GF-D8 (cell line): ENCODE measurements at regions not wholly inside any gene's neighbourhood (a gene's known extent, or its start where the extent isn't known, plus 50 kb on each side); places are given as distances from the start of the nearest gene placed in this dataset.

Experiments used
- DNase-seq: peaks from one replicate; lab custom pipeline; 2025; lab: John Stamatoyannopoulos, UW

- no peak for DNase-seq
Observed at GRCh38 chr2:203789618-203790017, 78.0 kb upstream of the CTLA4 start.

GRCh38 chr2:203790134-203790852, 77.3 kb upstream of the CTLA4 start:
- no peak for DNase-seq

DNA sequence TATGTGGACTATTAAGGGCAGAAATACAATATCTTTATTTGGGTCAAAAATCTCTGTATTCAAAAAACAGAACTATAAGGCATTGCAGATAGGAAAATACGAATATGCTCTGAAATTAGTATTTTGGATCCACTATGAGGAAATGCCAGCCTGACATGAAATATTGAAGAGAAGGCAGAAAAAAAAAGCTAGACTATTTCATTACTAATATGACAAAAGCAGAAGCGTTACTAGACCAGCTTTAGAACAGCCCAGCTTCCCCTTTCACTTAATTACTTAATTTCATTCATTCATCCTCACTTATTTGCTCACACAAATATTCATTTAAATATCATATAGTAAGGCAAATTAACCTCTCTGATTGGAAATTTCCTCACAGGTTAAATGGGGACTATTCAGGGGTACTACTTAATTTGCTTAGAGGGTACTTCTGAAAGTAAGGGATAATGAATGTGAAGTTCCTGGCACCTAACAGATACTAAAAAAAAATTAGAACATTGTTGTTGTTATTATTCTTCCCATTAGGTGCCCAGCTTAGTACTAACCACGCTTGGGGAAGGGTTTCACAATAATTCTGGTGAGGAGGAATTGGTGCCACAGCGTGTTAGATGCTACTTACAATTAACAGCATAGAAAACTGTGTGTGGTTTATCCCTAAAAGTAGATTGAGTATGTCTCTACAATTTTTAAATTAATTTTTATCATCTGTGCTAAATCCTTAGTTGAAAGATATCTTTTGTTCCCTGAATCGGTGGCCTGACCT, 71.1 kb upstream of the CTLA4 start:
- DNase-seq: no peak

GRCh38 chr2:203797276-203797675, 70.3 kb upstream of the CTLA4 start:
- no peak for DNase-seq

- DNase-seq: no peak
Observed at GRCh38 chr2:203797712-203798111, 69.9 kb upstream of the CTLA4 start.

DNA sequence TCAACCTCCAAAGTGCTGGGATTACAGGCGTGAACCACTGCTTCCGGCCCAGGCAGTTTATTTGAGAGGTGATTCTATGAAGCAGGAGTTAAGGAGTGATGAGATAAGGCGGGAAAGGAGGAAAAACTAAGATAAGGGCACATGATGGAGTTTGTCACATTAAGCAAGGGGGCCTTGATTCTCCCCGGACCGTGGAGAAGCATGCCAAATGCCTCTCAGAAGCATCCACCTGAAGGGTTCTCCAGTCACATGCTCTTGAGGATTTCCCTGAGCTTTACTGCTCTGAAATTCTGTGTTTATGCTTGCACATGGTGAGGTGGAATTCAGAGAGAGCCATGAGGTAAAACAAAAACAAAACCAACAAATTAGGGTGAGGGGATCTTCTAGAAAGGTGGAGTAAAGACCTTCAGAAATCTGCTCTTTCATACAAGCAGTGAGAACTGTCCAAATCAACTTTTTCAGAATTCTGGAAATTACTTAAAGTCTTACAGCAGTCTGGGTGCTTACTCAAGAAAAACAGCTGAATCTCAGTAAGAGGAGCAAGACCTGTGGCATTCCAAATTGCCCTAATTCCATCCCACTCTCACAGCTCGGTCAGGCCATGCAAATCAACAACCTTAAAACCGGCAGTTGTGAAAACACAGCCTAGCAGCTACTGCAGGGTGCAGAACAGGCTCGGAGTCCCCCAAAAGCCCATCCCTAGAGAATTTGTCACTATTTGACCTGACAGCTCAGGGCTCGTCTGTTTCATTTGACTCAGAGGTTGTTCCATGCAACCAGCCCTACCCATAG, 69.1 kb upstream of the CTLA4 start:
- DNase-seq: no peak

- DNase-seq: no peak
Observed at GRCh38 chr2:203799908-203800307, 67.7 kb upstream of the CTLA4 start.

GRCh38 chr2:203800783-203801182, 66.8 kb upstream of the CTLA4 start:
- DNase-seq: no peak

DNA sequence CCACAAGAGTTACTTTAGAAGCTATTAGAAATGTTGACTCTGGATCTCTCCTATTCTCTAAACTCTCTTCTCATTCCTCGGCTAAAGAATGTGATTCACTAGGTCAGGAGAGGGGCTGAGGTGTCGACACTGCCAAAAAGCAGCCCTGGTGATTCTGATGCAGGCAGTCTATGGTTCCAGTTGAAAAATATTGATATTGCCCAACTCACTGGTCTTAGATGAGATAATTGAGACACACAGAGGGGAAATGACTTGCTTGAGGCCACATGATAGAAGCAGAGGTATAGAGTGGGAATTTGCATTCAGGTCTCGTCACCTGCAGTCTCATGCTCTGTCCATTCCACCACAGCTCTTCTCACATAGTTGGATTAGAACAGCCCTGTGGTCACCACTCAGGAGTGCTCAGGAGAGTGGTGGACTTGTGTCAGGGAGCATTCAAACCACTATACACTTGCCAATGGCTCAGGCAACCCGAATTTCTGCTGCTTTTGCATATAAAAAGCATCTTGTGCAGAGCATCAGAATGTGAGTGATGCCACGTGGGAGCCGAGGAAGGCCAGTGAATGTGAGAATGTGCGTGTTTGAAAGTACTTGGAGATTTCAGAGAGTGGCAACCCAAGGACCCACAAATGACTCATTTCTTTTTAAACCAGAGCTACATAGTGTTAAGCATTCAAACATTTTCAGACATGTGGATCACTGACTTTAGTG, 65.1 kb upstream of the CTLA4 start:
- DNase-seq: no peak

DNA sequence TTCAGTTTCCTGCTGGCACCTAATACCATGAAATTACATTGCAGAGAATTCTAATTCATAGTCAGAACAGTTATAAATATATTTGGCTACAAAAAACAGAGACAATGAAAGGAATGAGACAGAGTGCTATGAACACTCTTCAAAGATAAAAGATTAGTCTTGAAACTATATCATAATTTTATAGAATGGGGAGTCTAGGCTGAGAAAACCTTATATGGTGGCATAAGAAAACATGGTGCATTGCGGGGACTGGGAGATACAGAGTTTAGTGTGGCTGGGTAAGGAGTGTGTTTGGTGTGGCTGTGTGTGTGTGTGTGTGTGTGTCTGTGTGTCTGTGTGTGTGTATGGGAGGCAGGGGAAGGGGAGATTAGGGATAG, 64.5 kb upstream of the CTLA4 start:
- DNase-seq: no peak

GRCh38 chr2:203804070-203804469, 63.5 kb upstream of the CTLA4 start:
- no peak for DNase-seq

DNA sequence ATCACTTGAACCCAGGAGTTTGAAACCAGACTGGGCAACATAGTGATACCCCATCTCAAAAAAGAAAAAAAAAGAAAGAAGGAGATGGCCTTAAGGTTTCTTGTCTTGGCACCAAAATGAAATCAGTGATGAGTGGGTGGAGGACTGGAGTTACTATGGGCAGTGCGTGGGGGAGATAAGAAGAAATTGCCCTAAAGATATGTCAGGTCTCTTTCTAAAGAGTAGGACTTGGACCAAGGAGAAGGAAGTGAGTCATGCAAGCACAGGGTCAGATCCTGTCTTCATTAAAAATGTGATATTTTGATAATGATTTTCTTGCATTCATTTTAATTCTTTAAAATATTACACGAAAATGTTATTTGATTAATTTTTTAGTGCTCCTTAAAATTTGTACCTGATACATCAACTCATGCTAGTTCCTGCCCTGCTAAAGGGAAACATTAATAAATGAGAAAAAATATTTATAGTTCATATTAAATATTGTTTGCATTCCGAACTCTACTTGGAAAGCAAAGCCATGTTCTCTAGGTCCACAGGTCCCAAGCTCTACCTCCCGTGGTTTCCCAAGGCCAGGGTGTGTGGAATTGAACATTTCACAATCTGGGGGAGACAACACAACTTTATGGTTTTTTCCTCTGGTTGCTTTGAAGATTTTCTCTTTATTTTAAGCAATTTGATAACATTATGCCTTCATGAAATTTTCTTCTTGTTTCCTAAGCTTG, 62.6 kb upstream of the CTLA4 start:
- DNase-seq: no peak

DNA sequence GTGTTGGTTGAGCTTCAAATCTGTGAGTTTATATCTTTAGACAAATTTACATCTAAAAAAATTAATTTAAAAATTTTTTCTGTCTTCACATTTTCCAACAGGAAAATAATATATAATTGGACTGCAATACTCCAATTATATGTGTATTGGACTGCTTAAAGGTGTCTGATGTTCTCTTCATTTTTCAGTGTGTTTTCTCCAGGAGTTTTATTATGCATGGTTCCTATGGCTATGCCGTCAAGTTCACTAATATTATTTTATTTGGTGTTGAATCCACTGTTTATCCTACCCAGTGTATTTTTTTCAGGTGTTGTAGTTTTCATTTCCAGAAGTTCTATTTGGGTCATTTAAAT, 62.1 kb upstream of the CTLA4 start:
- DNase-seq: no peak

DNA sequence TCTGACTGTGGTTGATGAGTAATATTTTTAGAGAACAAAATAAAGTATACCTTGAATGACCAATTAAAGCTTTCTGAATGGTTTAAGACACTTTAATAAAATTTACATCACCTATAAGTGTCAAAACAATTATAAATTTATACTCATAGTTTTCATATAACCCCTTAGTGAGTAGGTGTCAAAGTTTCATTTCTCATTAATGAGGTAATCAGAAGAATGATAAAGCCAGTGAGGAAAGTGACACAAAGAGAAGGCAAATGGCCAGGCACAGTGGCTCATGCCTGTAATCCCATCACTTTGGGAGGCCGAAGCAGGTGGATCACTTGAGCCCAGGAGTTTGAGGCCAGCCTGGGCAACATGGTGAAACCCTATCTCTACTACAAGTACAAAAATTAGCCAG, 60.8 kb upstream of the CTLA4 start:
- no peak for DNase-seq

DNA sequence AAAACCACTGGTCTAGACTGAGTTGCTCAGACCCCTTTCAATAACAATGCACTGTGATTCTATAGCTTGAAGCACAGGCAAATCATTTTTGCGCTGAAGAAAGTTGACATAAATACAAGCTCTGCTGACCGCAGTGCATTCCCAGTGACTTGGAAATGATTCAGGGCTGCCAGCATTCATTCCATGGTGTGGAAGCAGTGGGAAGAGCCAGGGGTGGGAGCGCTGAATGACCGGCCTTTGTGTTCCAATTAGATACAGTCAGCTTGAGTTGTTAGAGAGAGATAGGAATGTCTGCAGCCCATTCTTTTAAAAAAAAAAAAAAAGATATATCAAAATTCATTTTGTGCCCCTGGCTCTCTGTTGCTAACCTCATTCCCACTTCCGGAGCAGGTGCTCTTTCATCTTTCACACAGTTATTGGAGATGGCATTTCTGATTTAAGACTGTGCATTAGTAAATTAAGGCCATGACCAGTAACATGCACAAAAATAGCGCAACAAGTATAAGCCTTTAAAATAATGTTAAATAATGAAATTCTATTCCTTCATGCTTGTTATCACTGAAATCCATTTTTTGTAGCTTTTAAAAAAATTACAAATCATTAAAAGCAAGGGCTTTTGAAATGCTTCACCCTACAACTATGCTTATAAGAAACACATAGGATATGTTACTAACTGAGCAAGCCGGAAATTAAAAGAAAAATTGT, 59.4 kb upstream of the CTLA4 start:
- no peak for DNase-seq

DNA sequence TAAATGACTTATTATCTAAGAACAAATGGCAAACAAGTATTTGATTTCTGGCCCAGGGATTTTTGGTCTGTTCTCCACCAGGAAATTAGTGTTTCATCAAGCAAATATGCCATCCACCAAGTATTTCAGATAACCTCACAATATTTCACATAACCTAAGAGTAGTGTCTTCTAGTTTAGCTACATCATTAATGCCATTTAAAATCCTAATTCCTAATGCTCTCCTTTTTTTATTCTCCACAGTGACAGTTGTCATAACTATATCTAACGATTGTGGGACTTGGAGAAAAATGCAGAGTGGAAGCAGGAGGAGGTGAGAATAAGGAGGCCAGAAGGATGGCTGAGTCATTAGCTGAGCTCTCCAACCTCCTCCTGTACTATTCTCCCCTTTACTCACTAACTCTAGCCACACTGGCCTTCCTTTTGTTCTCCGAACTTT, 58.5 kb upstream of the CTLA4 start:
- no peak for DNase-seq

GRCh38 chr2:203809991-203810510, 57.5 kb upstream of the CTLA4 start:
- DNase-seq: no peak

- no peak for DNase-seq
Observed at GRCh38 chr2:203811491-203812221, 55.9 kb upstream of the CTLA4 start.

- DNase-seq: no peak
Observed at GRCh38 chr2:203812294-203813221, 55.0 kb upstream of the CTLA4 start.
